GM12891 (cell line): ENCODE measurements at regions not wholly inside any gene's neighbourhood (a gene's known extent, or its start where the extent isn't known, plus 50 kb on each side); places are given as distances from the start of the nearest gene placed in this dataset.
"Not testable (repeated sequence)": the region's sequence is repeated elsewhere in the genome, so short reads cannot be mapped to it uniquely, and the experiment has no call there.

Experiments used
- PAX5 ChIP-seq: IDR thresholded peaks from 2 replicates; pipeline ENCODE4 v1.6.1; 2011; ENCODE audit warnings: low read length, moderate library complexity, mild to moderate bottlenecking; ENCODE audit not compliant: insufficient read depth, severe bottlenecking
- POLR2A ChIP-seq: IDR thresholded peaks from 2 replicates; pipeline ENCODE4 v1.6.1; 2011; ENCODE audit warnings: low read depth, low read length, control low read depth
- POLR2AphosphoS5 ChIP-seq: IDR thresholded peaks from 2 replicates; pipeline ENCODE4 v1.6.1; 2011; ENCODE audit warnings: low read depth, low read length, control low read depth
- POU2F2 ChIP-seq: IDR thresholded peaks from 2 replicates; pipeline ENCODE4 v1.6.1; 2011; ENCODE audit warnings: low read depth, mild to moderate bottlenecking, control low read depth, low read length, moderate library complexity
- SPI1 ChIP-seq: IDR thresholded peaks from 2 replicates; pipeline ENCODE4 v1.6.1; 2011; ENCODE audit warnings: low read depth, low read length, control low read depth
- TAF1 ChIP-seq: IDR thresholded peaks from 2 replicates; pipeline ENCODE4 v1.6.1; 2011; ENCODE audit warnings: low read depth, low read length, control low read depth

- not testable (repeated sequence) for TF ChIP-seq POLR2AphosphoS5, POLR2A, TAF1, SPI1, PAX5, POU2F2
Measured at GRCh38 chr21:10369289-10369688, 152.1 kb upstream of the TPTE start.
